GM12872 (cell line): ENCODE measurements at regions not wholly inside any gene's neighbourhood (a gene's known extent, or its start where the extent isn't known, plus 50 kb on each side); places are given as distances from the start of the nearest gene placed in this dataset.

Experiments
- TF ChIP-seq, protein P1 (sequence below): IDR thresholded peaks from 3 replicates; pipeline ENCODE4 v1.5.1; 2011; ENCODE audit warnings: low read depth, mild to moderate bottlenecking, low read length, moderate library complexity; ENCODE audit not compliant: insufficient read depth

GRCh38 chr4:58522765-58523382 lies 1412.7 kb upstream of the IGFBP7 start:
- TF ChIP-seq, protein P1, sequence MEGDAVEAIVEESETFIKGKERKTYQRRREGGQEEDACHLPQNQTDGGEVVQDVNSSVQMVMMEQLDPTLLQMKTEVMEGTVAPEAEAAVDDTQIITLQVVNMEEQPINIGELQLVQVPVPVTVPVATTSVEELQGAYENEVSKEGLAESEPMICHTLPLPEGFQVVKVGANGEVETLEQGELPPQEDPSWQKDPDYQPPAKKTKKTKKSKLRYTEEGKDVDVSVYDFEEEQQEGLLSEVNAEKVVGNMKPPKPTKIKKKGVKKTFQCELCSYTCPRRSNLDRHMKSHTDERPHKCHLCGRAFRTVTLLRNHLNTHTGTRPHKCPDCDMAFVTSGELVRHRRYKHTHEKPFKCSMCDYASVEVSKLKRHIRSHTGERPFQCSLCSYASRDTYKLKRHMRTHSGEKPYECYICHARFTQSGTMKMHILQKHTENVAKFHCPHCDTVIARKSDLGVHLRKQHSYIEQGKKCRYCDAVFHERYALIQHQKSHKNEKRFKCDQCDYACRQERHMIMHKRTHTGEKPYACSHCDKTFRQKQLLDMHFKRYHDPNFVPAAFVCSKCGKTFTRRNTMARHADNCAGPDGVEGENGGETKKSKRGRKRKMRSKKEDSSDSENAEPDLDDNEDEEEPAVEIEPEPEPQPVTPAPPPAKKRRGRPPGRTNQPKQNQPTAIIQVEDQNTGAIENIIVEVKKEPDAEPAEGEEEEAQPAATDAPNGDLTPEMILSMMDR, result no peak

- TF ChIP-seq, protein P1, result no peak
Observed at GRCh38 chr4:58515226-58515625, 1405.0 kb upstream of the IGFBP7 start.

DNA sequence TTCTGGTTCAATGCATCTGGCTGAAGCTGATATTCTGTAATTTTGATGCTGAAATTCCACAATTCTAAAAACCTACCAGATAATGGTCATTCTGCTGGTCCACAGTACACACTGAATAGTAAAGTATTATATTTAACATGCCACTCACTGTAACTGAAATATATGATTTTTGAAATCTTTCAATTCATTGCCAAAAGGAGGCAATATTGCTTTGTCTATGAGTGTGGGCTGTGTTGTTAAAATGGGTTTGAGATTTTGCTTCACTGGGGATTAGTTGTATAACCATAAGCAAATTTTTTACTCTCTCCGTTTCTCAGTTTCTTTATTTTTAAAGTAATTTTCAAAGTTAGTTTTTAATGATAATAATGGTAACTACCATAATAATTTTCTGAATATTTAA lies 1404.1 kb upstream of the IGFBP7 start:
- TF ChIP-seq, protein P1, result no peak

GRCh38 chr4:58510652-58511051 lies 1400.5 kb upstream of the IGFBP7 start:
- TF ChIP-seq, protein P1, result no peak

- TF ChIP-seq, protein P1, result no peak
Observed at GRCh38 chr4:58507079-58507478, 1396.9 kb upstream of the IGFBP7 start.

- TF ChIP-seq, protein P1, result no peak
Observed at GRCh38 chr4:58502839-58503238, 1392.7 kb upstream of the IGFBP7 start.

GRCh38 chr4:58499182-58499581 lies 1389.0 kb upstream of the IGFBP7 start:
- TF ChIP-seq, protein P1, result no peak
